GM12864 (cell line): ENCODE measurements at regions not wholly inside any gene's neighbourhood (a gene's known extent, or its start where the extent isn't known, plus 50 kb on each side); places are given as distances from the start of the nearest gene placed in this dataset.

Experiments used
- DNase-seq: peaks from one replicate; pipeline ENCODE4 v3.0.0-alpha.2; 2011; ENCODE audit warnings: low read depth
- H3K4me3 ChIP-seq: 2 replicates; pipeline ENCODE4 v1.5.1; 2011; ENCODE audit warnings: mild to moderate bottlenecking, low read depth, low read length, control low read depth
- TF ChIP-seq, protein P1 (sequence below): IDR thresholded peaks from 2 replicates; pipeline ENCODE4 v1.5.1; 2011; ENCODE audit warnings: low read depth, mild to moderate bottlenecking, moderate library complexity, low read length, control low read depth, inconsistent platforms; ENCODE audit errors: missing control alignments

DNA sequence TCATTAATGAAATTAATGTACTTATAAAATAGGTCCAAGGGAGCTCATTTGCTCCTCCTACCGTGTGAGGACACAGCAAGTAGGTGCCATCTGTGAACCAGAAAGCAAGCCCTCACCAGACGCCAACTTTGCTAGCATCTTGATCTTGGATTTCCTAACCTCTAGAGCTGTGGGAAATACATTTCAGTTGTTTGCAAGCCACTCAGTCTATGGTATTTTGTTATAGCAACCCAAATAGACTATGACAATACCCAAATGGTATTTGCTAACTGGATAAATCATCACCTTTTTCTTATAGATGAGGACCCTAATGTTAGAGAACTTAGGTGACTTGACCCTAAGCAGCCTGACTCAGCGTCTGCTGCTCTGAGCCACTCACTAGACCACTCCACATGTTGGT, 379.6 kb downstream of the HRH4 start:
- DNase-seq = no peak
- TF ChIP-seq, protein P1, sequence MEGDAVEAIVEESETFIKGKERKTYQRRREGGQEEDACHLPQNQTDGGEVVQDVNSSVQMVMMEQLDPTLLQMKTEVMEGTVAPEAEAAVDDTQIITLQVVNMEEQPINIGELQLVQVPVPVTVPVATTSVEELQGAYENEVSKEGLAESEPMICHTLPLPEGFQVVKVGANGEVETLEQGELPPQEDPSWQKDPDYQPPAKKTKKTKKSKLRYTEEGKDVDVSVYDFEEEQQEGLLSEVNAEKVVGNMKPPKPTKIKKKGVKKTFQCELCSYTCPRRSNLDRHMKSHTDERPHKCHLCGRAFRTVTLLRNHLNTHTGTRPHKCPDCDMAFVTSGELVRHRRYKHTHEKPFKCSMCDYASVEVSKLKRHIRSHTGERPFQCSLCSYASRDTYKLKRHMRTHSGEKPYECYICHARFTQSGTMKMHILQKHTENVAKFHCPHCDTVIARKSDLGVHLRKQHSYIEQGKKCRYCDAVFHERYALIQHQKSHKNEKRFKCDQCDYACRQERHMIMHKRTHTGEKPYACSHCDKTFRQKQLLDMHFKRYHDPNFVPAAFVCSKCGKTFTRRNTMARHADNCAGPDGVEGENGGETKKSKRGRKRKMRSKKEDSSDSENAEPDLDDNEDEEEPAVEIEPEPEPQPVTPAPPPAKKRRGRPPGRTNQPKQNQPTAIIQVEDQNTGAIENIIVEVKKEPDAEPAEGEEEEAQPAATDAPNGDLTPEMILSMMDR = no peak
- H3K4me3 ChIP-seq = no peak overlapping the region

DNA sequence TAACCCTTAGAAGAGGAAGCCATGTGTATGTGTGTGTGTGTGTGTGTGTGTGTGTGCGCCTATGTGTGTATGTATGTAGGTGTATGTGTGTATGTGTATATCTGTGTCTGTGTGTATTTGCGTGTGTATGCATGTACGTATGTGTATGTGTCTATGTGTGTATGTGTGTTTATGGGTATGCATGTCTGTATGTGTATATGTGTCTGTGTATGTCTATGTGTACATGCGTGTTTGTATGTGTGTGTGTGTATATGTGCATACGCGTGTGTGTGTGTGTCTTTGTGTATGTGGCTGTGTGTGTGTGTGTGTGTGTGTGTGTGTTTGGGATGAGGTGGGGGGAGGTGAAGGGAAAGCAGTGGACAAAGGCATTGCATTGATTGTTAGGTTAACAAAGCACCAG, 380.2 kb downstream of the HRH4 start:
- DNase-seq = no peak
- TF ChIP-seq, protein P1 = no peak
- H3K4me3 ChIP-seq = no peak overlapping the region

DNA sequence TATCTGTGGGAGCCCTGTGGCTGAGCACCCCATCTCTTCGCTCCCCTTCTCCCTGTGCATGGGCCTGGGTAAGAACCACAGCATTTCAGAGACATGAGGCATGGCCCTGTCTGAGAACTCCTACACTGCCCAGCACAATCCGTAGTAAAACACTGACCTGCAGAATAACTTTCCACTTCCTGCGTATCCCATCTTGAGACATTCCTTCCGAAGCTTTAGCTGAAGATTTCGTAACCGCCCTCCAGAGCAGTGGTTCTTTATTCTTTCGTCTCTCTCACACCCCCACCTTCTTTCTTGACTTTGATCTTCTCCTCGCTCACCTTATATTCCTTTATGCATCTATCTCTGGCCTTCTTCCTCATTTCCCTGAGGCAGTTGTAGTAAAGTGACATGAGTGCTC, 381.1 kb downstream of the HRH4 start:
- H3K4me3 ChIP-seq = no peak overlapping the region
- no peak for DNase-seq
- TF ChIP-seq, protein P1 = no peak

DNA sequence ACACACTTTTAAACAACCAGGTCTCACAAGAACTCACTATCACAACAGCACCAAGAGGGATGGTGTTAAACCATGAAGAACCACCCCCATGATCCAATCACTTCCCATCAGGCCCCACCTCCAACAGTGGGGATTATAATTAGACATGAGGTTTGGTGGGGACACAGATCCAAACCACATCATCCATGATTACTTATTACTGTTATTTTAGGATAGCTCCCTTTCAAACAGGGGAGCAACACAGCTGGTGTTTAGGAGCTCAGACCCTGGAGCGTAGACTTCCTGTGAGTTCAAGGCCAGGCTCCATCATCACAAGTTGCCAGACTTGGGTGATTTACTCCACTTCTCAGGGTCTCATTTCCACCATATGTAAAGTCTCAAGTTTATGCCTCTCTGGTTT, 382.7 kb downstream of the HRH4 start:
- no peak for DNase-seq
- TF ChIP-seq, protein P1 = no peak

DNA sequence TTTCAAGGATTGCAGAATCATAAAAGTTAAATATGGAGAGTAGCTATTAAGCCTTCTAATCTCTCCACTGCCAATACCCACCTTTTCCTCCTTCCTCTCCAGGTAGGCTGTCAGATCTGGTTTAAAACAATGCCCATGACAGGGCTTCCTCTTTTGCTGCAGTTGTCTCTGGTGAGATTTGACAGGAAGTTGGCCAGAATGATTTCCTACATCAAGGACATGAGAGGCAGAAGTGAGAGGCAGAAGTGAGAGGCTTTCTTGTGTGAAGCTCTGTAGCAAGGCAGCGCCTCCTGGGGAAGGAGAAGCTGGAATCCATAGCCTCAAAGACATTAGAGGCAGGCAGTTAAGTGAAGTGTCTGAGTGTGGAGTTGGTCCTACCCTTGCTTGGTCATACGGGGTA, 385.7 kb downstream of the HRH4 start:
- no peak overlapping the region for H3K4me3 ChIP-seq
- no peak for DNase-seq
- TF ChIP-seq, protein P1 = no peak

More for the DNA sequence above, 382.7 kb downstream of the HRH4 start:
- no peak overlapping the region for H3K4me3 ChIP-seq

DNA sequence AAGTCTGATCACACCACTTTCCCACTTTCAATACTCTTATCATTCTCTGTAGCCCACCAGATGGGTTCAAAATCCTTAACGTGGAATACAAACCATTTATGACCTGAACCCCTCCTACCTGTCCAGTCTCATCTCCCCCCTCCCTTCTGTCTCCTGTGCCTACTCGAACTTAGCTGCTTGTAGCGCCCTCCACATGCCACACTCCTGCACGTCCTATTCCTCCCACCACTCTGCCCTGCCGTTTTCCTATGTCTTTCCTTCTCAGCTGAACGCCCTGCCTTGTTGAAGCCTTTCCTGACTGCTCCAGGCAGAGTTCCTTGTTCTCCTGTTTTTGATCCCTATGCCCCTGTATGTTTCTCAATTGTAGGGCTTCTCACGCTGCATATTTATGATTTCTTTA, 390.1 kb downstream of the HRH4 start:
- DNase-seq = no peak
- TF ChIP-seq, protein P1 = no peak
- no peak overlapping the region for H3K4me3 ChIP-seq

DNA sequence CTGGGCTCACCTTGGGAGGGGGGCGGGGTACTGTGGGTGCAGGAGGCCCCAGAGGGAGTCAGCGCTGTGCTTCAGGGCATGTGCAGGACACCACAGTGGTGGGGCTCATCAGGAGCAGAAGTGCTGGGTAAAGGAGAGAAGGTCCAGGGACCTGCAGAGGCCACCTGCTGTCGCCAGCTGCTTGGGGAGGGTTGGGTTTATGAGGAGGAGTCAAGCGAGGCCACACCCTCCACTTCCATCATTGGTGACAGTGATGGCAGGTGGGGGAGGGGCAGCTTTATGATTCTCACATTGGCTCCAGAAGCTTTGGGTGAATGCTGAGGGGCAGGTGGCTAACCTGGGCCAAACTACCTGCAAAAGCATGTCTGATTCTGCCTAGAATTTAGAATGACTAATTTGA, 392.6 kb downstream of the HRH4 start:
- TF ChIP-seq, protein P1 = no peak
- H3K4me3 ChIP-seq = no peak overlapping the region
- DNase-seq = no peak
